Stimulated activated CD8-positive, alpha-beta memory T cell treated with anti-CD3 and anti-CD28 coated beads, Interleukin-15, amount 100 ng/mL, for 4 hours (primary cell): ENCODE measurements at regions not wholly inside any gene's neighbourhood (a gene's known extent, or its start where the extent isn't known, plus 50 kb on each side); places are given as distances from the start of the nearest gene placed in this dataset.
A peak's percentile ranks its signal among the peaks of the same experiment; 100 is the strongest.

Experiments
- DNase-seq, 2 donors: peaks; one replicate each; pipeline ENCODE4 v3.0.0-alpha.2; 2020; ENCODE audit warnings: low read depth in 2 of 2

GRCh38 chr2:191559569-191559968 lies 118.4 kb upstream of the NABP1 start:
- DNase-seq = no peak

GRCh38 chr2:191560411-191560980 lies 117.4 kb upstream of the NABP1 start:
- no peak for DNase-seq

- no peak for DNase-seq
These were observed 112.8 kb upstream of the NABP1 start for GRCh38 chr2:191565120-191565519.

- no peak for DNase-seq
These were observed 112.2 kb upstream of the NABP1 start for GRCh38 chr2:191565647-191566198.

- peak; percentile 7 to 37 for DNase-seq
These were observed 111.6 kb upstream of the NABP1 start for GRCh38 chr2:191566344-191566743.

- no peak for DNase-seq
These were observed 110.7 kb upstream of the NABP1 start for GRCh38 chr2:191567206-191567605.

GRCh38 chr2:191569025-191569424 lies 108.9 kb upstream of the NABP1 start:
- no peak for DNase-seq

GRCh38 chr2:191571163-191571769 lies 106.7 kb upstream of the NABP1 start:
- no peak for DNase-seq

GRCh38 chr2:191572319-191572718 lies 105.6 kb upstream of the NABP1 start:
- DNase-seq = no peak

- no peak for DNase-seq
These were observed 104.7 kb upstream of the NABP1 start for GRCh38 chr2:191573216-191573615.

- no peak for DNase-seq
These were observed 103.7 kb upstream of the NABP1 start for GRCh38 chr2:191574232-191574631.

- no peak for DNase-seq
These were observed 100.3 kb upstream of the NABP1 start for GRCh38 chr2:191577605-191578004.

GRCh38 chr2:191578031-191578430 lies 99.9 kb upstream of the NABP1 start:
- DNase-seq = no peak

GRCh38 chr2:191580581-191580980 lies 97.4 kb upstream of the NABP1 start:
- DNase-seq = no peak

GRCh38 chr2:191581003-191581402 lies 96.9 kb upstream of the NABP1 start:
- no peak for DNase-seq

- no peak for DNase-seq
These were observed 95.6 kb upstream of the NABP1 start for GRCh38 chr2:191582355-191582754.

GRCh38 chr2:191591025-191591424 lies 86.9 kb upstream of the NABP1 start:
- no peak for DNase-seq

GRCh38 chr2:191593622-191594385 lies 84.1 kb upstream of the NABP1 start:
- no peak for DNase-seq

GRCh38 chr2:191597186-191597751 lies 80.7 kb upstream of the NABP1 start:
- DNase-seq = no peak

- DNase-seq = no peak
These were observed 79.6 kb upstream of the NABP1 start for GRCh38 chr2:191598296-191598695.

GRCh38 chr2:191601060-191601459 lies 76.9 kb upstream of the NABP1 start:
- no peak for DNase-seq

GRCh38 chr2:191604154-191604553 lies 73.8 kb upstream of the NABP1 start:
- no peak for DNase-seq

GRCh38 chr2:191607096-191607495 lies 70.8 kb upstream of the NABP1 start:
- no peak for DNase-seq
